ENCODE measurements at regions not wholly inside any gene's neighbourhood (a gene's known extent, or its start where the extent isn't known, plus 50 kb on each side); places are given as distances from the start of the nearest gene placed in this dataset.

- no peaks in the 10 kb centered on the region for H3K9me3 ChIP-seq (replicated peaks)
- no peaks in the 10 kb centered on the region for H3K27me3 ChIP-seq (replicated peaks)
- no peak for DNase-seq (ENCODE audit: low read depth in 1 of 2, low spot score in 2 of 2)
- no peaks in the 10 kb centered on the region for H3K36me3 ChIP-seq
- H3K27ac ChIP-seq = no peak overlapping the region
- no peaks in the 10 kb centered on the region for H3K4me1 ChIP-seq (replicated peaks)
- no peak overlapping the region for H3K4me3 ChIP-seq
Observed at GRCh38 chr18:39348757-39349156, 1783.2 kb upstream of the CELF4 start.

- Histone ChIP-seq H3K27ac (no peak overlapping the region), H3K36me3 (no peaks in the 10 kb centered on the region), H3K9me3 (replicated peaks) (no peaks in the 10 kb centered on the region), H3K4me1 (replicated peaks) (no peaks in the 10 kb centered on the region), H3K4me3 (no peak overlapping the region), H3K27me3 (replicated peaks) (no peaks in the 10 kb centered on the region)
- DNase-seq (ENCODE audit: low read depth in 1 of 2, low spot score in 2 of 2) = no peak
Observed at GRCh38 chr18:39347701-39348100, 1782.1 kb upstream of the CELF4 start.

GRCh38 chr18:39346916-39347315, 1781.3 kb upstream of the CELF4 start:
- DNase-seq (ENCODE audit: low read depth in 1 of 2, low spot score in 2 of 2) = no peak
- Histone ChIP-seq H3K4me1 (replicated peaks) (no peaks in the 10 kb centered on the region), H3K4me3 (no peak overlapping the region), H3K9me3 (replicated peaks) (no peaks in the 10 kb centered on the region), H3K27me3 (replicated peaks) (no peaks in the 10 kb centered on the region), H3K36me3 (no peaks in the 10 kb centered on the region), H3K27ac (no peak overlapping the region)

- Histone ChIP-seq H3K4me1 (replicated peaks) (no peaks in the 10 kb centered on the region), H3K27me3 (replicated peaks) (no peaks in the 10 kb centered on the region), H3K27ac (no peak overlapping the region), H3K36me3 (no peaks in the 10 kb centered on the region), H3K4me3 (no peak overlapping the region), H3K9me3 (replicated peaks) (no peaks in the 10 kb centered on the region)
- DNase-seq (ENCODE audit: low read depth in 1 of 2, low spot score in 2 of 2) = no peak
Observed at GRCh38 chr18:39345321-39345720, 1779.7 kb upstream of the CELF4 start.

- Histone ChIP-seq H3K9me3 (replicated peaks) (no peaks in the 10 kb centered on the region), H3K4me3 (no peak overlapping the region), H3K27ac (no peak overlapping the region), H3K36me3 (no peaks in the 10 kb centered on the region), H3K4me1 (replicated peaks) (no peaks in the 10 kb centered on the region), H3K27me3 (replicated peaks) (no peaks in the 10 kb centered on the region)
- no peak for DNase-seq (ENCODE audit: low read depth in 1 of 2, low spot score in 2 of 2)
Observed at GRCh38 chr18:39344487-39344886, 1778.9 kb upstream of the CELF4 start.

GRCh38 chr18:39341129-39341528, 1775.5 kb upstream of the CELF4 start:
- Histone ChIP-seq H3K27ac (no peak overlapping the region), H3K9me3 (replicated peaks) (no peaks in the 10 kb centered on the region), H3K4me3 (no peak overlapping the region), H3K4me1 (replicated peaks) (no peaks in the 10 kb centered on the region), H3K27me3 (replicated peaks) (no peaks in the 10 kb centered on the region), H3K36me3 (no peaks in the 10 kb centered on the region)
- no peak for DNase-seq (ENCODE audit: low read depth in 1 of 2, low spot score in 2 of 2)

- Histone ChIP-seq H3K4me1 (replicated peaks) (no peaks in the 10 kb centered on the region), H3K27ac (no peak overlapping the region), H3K27me3 (replicated peaks) (no peaks in the 10 kb centered on the region), H3K9me3 (replicated peaks) (no peaks in the 10 kb centered on the region), H3K4me3 (no peak overlapping the region), H3K36me3 (no peaks in the 10 kb centered on the region)
- DNase-seq (ENCODE audit: low read depth in 1 of 2, low spot score in 2 of 2) = no peak
Observed at GRCh38 chr18:39340418-39340817, 1774.8 kb upstream of the CELF4 start.

GRCh38 chr18:39329496-39330275, 1764.1 kb upstream of the CELF4 start:
- H3K4me3 ChIP-seq = no peak overlapping the region
- no peaks in the 10 kb centered on the region for H3K4me1 ChIP-seq (replicated peaks)
- H3K36me3 ChIP-seq = no peaks in the 10 kb centered on the region
- DNase-seq (ENCODE audit: low read depth in 1 of 2, low spot score in 2 of 2) = no peak
- H3K27ac ChIP-seq = no peak overlapping the region
- H3K27me3 ChIP-seq (replicated peaks) = no peaks in the 10 kb centered on the region
- H3K9me3 ChIP-seq (replicated peaks) = no peaks in the 10 kb centered on the region

- Histone ChIP-seq H3K27me3 (replicated peaks) (no peaks in the 10 kb centered on the region), H3K36me3 (no peaks in the 10 kb centered on the region), H3K4me3 (no peak overlapping the region), H3K4me1 (replicated peaks) (no peaks in the 10 kb centered on the region), H3K9me3 (replicated peaks) (no peaks in the 10 kb centered on the region), H3K27ac (no peak overlapping the region)
- DNase-seq (ENCODE audit: low read depth in 1 of 2, low spot score in 2 of 2) = no peak
Observed at GRCh38 chr18:39326772-39327171, 1761.2 kb upstream of the CELF4 start.

GRCh38 chr18:39325973-39326372, 1760.4 kb upstream of the CELF4 start:
- Histone ChIP-seq H3K27me3 (replicated peaks) (no peaks in the 10 kb centered on the region), H3K36me3 (no peaks in the 10 kb centered on the region), H3K9me3 (replicated peaks) (no peaks in the 10 kb centered on the region), H3K4me1 (replicated peaks) (no peaks in the 10 kb centered on the region), H3K4me3 (no peak overlapping the region), H3K27ac (no peak overlapping the region)
- DNase-seq (ENCODE audit: low read depth in 1 of 2, low spot score in 2 of 2) = no peak

GRCh38 chr18:39319141-39319540, 1753.5 kb upstream of the CELF4 start:
- DNase-seq (ENCODE audit: low read depth in 1 of 2, low spot score in 2 of 2) = no peak

GRCh38 chr18:39318462-39318861, 1752.9 kb upstream of the CELF4 start:
- Histone ChIP-seq H3K9me3 (replicated peaks) (peaks cover 5% of the 10 kb centered on the region; the same call in 1 of the 2 replicates), H3K4me3 (no peak overlapping the region), H3K27me3 (replicated peaks) (no peaks in the 10 kb centered on the region), H3K36me3 (no peaks in the 10 kb centered on the region), H3K27ac (no peak overlapping the region), H3K4me1 (replicated peaks) (no peaks in the 10 kb centered on the region)
- DNase-seq (ENCODE audit: low read depth in 1 of 2, low spot score in 2 of 2) = no peak

More at GRCh38 chr18:39319141-39319540, 1753.5 kb upstream of the CELF4 start:
- Histone ChIP-seq H3K27ac (no peak overlapping the region), H3K36me3 (no peaks in the 10 kb centered on the region), H3K4me3 (no peak overlapping the region), H3K27me3 (replicated peaks) (no peaks in the 10 kb centered on the region), H3K4me1 (replicated peaks) (no peaks in the 10 kb centered on the region), H3K9me3 (replicated peaks) (peaks cover 5% of the 10 kb centered on the region; the same call in 1 of the 2 replicates)

GRCh38 chr18:39318008-39318407, 1752.4 kb upstream of the CELF4 start:
- H3K9me3 ChIP-seq (replicated peaks) = peaks cover 5% of the 10 kb centered on the region; the same call in 1 of the 2 replicates
- no peaks in the 10 kb centered on the region for H3K36me3 ChIP-seq
- no peak for DNase-seq (ENCODE audit: low read depth in 1 of 2, low spot score in 2 of 2)
- no peak overlapping the region for H3K4me3 ChIP-seq
- no peak overlapping the region for H3K27ac ChIP-seq
- H3K27me3 ChIP-seq (replicated peaks) = no peaks in the 10 kb centered on the region
- H3K4me1 ChIP-seq (replicated peaks) = no peaks in the 10 kb centered on the region

- no peaks in the 10 kb centered on the region for H3K27me3 ChIP-seq (replicated peaks)
- no peaks in the 10 kb centered on the region for H3K4me1 ChIP-seq (replicated peaks)
- H3K9me3 ChIP-seq (replicated peaks) = peaks cover 8% of the 10 kb centered on the region; the same call in 1 of the 2 replicates
- no peaks in the 10 kb centered on the region for H3K36me3 ChIP-seq
- H3K27ac ChIP-seq = no peak overlapping the region
- no peak overlapping the region for H3K4me3 ChIP-seq
- no peak for DNase-seq (ENCODE audit: low read depth in 1 of 2, low spot score in 2 of 2)
Observed at GRCh38 chr18:39314595-39314994, 1749.0 kb upstream of the CELF4 start.

GRCh38 chr18:39313992-39314391, 1748.4 kb upstream of the CELF4 start:
- Histone ChIP-seq H3K27me3 (replicated peaks) (no peaks in the 10 kb centered on the region), H3K4me3 (no peak overlapping the region), H3K27ac (no peak overlapping the region), H3K36me3 (no peaks in the 10 kb centered on the region), H3K9me3 (replicated peaks) (peaks cover 8% of the 10 kb centered on the region; the same call in 1 of the 2 replicates), H3K4me1 (replicated peaks) (no peaks in the 10 kb centered on the region)
- no peak for DNase-seq (ENCODE audit: low read depth in 1 of 2, low spot score in 2 of 2)
